ENCODE measurements at regions not wholly inside any gene's neighbourhood (a gene's known extent, or its start where the extent isn't known, plus 50 kb on each side); places are given as distances from the start of the nearest gene placed in this dataset.

DNA sequence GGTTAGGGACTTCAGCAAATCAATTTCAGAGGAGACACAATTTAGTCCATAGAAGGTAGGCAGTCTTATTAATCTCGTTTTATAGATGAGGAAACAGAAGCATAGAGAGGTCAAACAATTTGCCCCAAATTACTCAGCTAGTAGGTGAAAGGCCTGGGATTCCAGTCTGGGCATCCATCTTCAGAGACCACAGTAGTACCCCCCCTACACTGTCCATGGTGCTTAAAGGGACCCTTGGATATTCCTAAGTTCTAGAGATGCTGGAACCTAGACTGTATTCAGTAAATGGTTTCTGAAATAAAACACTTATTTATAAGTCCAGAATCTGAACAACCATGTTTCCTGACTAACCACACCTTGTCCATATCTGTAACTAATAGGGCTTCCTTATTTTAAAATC, 174.8 kb downstream of the CEP135 start:
- no peak for TF ChIP-seq CTCF (conservative IDR thresholded peaks at IDR 0.05)
- no peak for TF ChIP-seq EZH2 (IDR thresholded peaks at IDR 0.05; ENCODE audit: low read depth)
